ENCODE measurements at regions not wholly inside any gene's neighbourhood (a gene's known extent, or its start where the extent isn't known, plus 50 kb on each side); places are given as distances from the start of the nearest gene placed in this dataset.

- Mint-ChIP-seq H3K36me3 (no peaks in the 10 kb centered on the region), H3K27ac (no peak overlapping the region), H3K27me3 (no peaks in the 10 kb centered on the region), H3K4me1 (ENCODE audit: unreplicated experiment) (no peaks in the 10 kb centered on the region), H3K9me3 (no peaks in the 10 kb centered on the region), H3K4me3 (no peak overlapping the region)
- TF ChIP-seq, protein P1, sequence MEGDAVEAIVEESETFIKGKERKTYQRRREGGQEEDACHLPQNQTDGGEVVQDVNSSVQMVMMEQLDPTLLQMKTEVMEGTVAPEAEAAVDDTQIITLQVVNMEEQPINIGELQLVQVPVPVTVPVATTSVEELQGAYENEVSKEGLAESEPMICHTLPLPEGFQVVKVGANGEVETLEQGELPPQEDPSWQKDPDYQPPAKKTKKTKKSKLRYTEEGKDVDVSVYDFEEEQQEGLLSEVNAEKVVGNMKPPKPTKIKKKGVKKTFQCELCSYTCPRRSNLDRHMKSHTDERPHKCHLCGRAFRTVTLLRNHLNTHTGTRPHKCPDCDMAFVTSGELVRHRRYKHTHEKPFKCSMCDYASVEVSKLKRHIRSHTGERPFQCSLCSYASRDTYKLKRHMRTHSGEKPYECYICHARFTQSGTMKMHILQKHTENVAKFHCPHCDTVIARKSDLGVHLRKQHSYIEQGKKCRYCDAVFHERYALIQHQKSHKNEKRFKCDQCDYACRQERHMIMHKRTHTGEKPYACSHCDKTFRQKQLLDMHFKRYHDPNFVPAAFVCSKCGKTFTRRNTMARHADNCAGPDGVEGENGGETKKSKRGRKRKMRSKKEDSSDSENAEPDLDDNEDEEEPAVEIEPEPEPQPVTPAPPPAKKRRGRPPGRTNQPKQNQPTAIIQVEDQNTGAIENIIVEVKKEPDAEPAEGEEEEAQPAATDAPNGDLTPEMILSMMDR (conservative IDR thresholded peaks at IDR 0.05) = no peak
- no peak for DNase-seq (ENCODE audit: extremely low spot score, unreplicated experiment)
These were observed 711.2 kb upstream of the KCND2 start for GRCh38 chr7:119561751-119562150.

DNA sequence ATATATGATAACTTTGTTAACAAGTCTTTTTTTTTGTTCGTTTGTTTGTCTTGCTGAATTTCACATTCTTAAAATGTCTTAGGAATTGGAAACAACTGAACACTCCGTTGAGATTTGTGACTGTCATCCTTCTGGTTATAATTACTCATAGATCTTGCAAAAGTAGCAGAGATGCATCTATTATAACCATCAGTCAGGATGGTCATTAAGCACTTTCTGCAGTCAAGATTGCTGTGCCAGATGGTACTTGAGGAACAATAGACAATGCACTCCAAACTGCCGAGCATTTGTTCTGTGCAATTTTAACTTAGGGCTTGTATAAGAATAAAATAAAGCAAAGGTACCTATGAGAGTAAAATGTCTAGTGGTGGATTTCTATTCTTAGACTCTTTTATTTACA, 710.1 kb upstream of the KCND2 start:
- Mint-ChIP-seq H3K9me3 (no peaks in the 10 kb centered on the region), H3K4me3 (no peak overlapping the region), H3K27me3 (no peaks in the 10 kb centered on the region), H3K27ac (no peak overlapping the region), H3K36me3 (no peaks in the 10 kb centered on the region), H3K4me1 (ENCODE audit: unreplicated experiment) (no peaks in the 10 kb centered on the region)
- TF ChIP-seq, protein P1 (conservative IDR thresholded peaks at IDR 0.05) = no peak
- no peak for DNase-seq (ENCODE audit: extremely low spot score, unreplicated experiment)

DNA sequence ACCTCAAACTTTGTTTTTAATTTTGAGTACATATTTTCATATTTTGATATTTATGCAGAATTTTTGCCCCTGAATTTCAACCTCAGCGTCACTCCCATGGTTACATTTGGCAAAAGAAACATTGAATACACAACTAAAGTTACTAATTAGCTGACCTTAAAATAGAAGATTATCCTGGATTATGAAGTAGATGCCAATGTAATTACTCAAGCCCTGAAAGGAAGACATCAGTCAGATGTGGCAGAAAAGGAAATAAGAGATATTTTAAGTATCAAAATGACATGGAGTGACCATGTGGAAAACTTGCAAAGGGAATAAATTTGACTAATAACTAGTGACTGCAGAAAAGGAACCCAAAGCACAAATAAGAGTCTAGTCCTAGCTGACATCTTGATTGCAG, 701.3 kb upstream of the KCND2 start:
- no peaks in the 10 kb centered on the region for H3K27me3 Mint-ChIP-seq
- no peaks in the 10 kb centered on the region for H3K4me1 Mint-ChIP-seq (ENCODE audit: unreplicated experiment)
- TF ChIP-seq, protein P1 (conservative IDR thresholded peaks at IDR 0.05) = no peak
- H3K27ac Mint-ChIP-seq = no peak overlapping the region
- no peaks in the 10 kb centered on the region for H3K9me3 Mint-ChIP-seq
- no peak for DNase-seq (ENCODE audit: extremely low spot score, unreplicated experiment)
- H3K36me3 Mint-ChIP-seq = no peaks in the 10 kb centered on the region
- H3K4me3 Mint-ChIP-seq = no peak overlapping the region

DNA sequence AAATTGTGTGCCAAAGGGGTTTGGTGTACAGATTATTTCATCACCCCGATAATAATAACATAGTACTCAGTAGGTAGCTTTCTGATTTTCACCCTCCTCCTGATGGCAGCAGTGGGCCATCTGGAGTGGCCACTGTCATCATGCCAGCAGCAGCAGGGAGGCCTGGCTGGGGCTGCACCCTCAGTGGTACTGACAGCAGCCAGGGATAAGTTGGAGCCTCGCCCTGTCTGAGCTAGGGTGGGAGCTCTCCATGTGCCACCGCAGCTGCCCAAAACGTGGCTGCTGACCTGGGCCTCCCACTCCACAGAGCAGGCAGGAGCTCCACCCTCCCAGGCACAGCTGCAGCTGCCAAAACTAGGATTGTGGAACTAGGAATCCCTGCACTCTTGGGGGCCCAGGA, 700.8 kb upstream of the KCND2 start:
- Mint-ChIP-seq H3K36me3 (no peaks in the 10 kb centered on the region), H3K4me3 (no peak overlapping the region), H3K4me1 (ENCODE audit: unreplicated experiment) (no peaks in the 10 kb centered on the region), H3K9me3 (no peaks in the 10 kb centered on the region), H3K27me3 (no peaks in the 10 kb centered on the region), H3K27ac (no peak overlapping the region)
- TF ChIP-seq, protein P1 (conservative IDR thresholded peaks at IDR 0.05) = no peak
- DNase-seq (ENCODE audit: extremely low spot score, unreplicated experiment) = no peak

- TF ChIP-seq, protein P1 (conservative IDR thresholded peaks at IDR 0.05) = no peak
- H3K27ac Mint-ChIP-seq = no peak overlapping the region
- no peak for DNase-seq (ENCODE audit: extremely low spot score, unreplicated experiment)
- H3K4me1 Mint-ChIP-seq (ENCODE audit: unreplicated experiment) = no peaks in the 10 kb centered on the region
- H3K27me3 Mint-ChIP-seq = no peaks in the 10 kb centered on the region
- H3K4me3 Mint-ChIP-seq = no peak overlapping the region
- H3K36me3 Mint-ChIP-seq = no peaks in the 10 kb centered on the region
- H3K9me3 Mint-ChIP-seq = no peaks in the 10 kb centered on the region
These were observed 700.4 kb upstream of the KCND2 start for GRCh38 chr7:119572541-119572940.

DNA sequence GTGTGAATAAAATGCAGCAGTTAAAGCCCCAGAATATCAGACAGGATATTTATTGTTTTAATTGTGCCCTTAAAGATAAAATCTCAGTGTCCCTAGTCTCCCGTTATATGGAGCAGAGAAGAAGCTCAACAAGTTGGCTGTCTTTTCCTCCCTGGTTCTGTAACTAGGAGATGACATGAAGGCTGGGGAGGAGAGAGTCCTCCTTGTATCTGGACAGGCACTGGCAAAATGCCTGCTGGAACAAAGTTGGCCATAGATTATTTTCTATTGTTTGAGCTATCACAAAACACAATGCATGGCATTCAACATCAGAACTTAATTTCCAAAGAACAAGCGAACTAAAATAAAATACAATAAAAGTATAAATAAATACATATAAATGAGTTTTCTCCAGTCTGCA, 694.9 kb upstream of the KCND2 start:
- H3K27ac Mint-ChIP-seq = no peak overlapping the region
- no peaks in the 10 kb centered on the region for H3K36me3 Mint-ChIP-seq
- no peaks in the 10 kb centered on the region for H3K4me1 Mint-ChIP-seq (ENCODE audit: unreplicated experiment)
- TF ChIP-seq, protein P1 (conservative IDR thresholded peaks at IDR 0.05) = no peak
- no peaks in the 10 kb centered on the region for H3K27me3 Mint-ChIP-seq
- no peak for DNase-seq (ENCODE audit: extremely low spot score, unreplicated experiment)
- H3K4me3 Mint-ChIP-seq = no peak overlapping the region
- H3K9me3 Mint-ChIP-seq = no peaks in the 10 kb centered on the region
